ENCODE measurements at regions not wholly inside any gene's neighbourhood (a gene's known extent, or its start where the extent isn't known, plus 50 kb on each side); places are given as distances from the start of the nearest gene placed in this dataset.

DNA sequence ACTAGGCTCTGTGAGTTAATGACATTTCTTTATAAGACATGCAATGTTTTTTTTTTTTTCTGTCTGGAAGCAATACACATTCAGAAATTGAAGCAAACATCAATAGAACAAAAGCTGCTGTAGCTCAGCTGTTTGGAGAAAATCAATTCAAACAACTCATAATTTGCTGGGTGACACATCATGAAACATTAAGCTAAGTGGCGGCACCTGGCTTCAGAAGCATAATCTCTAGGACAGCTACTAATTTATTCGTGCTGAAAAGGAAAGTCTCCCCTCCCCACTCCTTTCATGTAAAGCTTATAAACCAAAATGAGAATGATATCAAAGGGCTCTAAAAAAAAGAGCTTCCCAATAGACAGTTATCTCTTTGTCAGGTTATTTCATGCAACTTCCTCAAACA, 73.9 kb downstream of the LUZP4 start:
- Histone ChIP-seq H3K4me3 (no peak overlapping the region), H3K9me3 (ENCODE audit: low read depth) (no peaks in the 10 kb centered on the region), H2AFZ (no peak overlapping the region), H3K27ac (no peak overlapping the region), H3K4me1 (ENCODE audit: insufficient read depth) (peaks cover 4% of the 10 kb centered on the region), H3K4me2 (no peak overlapping the region), H3K9me2 (replicated peaks; ENCODE audit: insufficient read depth) (no peaks in the 10 kb centered on the region), H4K20me1 (ENCODE audit: insufficient read depth, poor library complexity, severe bottlenecking) (no peaks in the 10 kb centered on the region), H3K36me3 (replicated peaks; ENCODE audit: insufficient read depth, low read depth) (no peaks in the 10 kb centered on the region), H3K79me2 (no peaks in the 10 kb centered on the region), H3K27me3 (no peaks in the 10 kb centered on the region)
- TF ChIP-seq EZH2phosphoT487 (IDR thresholded peaks at IDR 0.05; ENCODE audit: low read depth, severe bottlenecking, unreplicated experiment), result no peak
- no peak for TF ChIP-seq EZH2 (IDR thresholded peaks at IDR 0.05; ENCODE audit: borderline replicate concordance)
- TF ChIP-seq, protein P1, sequence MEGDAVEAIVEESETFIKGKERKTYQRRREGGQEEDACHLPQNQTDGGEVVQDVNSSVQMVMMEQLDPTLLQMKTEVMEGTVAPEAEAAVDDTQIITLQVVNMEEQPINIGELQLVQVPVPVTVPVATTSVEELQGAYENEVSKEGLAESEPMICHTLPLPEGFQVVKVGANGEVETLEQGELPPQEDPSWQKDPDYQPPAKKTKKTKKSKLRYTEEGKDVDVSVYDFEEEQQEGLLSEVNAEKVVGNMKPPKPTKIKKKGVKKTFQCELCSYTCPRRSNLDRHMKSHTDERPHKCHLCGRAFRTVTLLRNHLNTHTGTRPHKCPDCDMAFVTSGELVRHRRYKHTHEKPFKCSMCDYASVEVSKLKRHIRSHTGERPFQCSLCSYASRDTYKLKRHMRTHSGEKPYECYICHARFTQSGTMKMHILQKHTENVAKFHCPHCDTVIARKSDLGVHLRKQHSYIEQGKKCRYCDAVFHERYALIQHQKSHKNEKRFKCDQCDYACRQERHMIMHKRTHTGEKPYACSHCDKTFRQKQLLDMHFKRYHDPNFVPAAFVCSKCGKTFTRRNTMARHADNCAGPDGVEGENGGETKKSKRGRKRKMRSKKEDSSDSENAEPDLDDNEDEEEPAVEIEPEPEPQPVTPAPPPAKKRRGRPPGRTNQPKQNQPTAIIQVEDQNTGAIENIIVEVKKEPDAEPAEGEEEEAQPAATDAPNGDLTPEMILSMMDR (IDR thresholded peaks at IDR 0.05; ENCODE audit: poor library complexity), result no peak
- DNase-seq (ENCODE audit: low spot score), result no peak
- 73% methylated on average over 2 of the region's 2 CpGs for WGBS (ENCODE audit: low lambda C conversion rate, missing lambda C conversion rate)

DNA sequence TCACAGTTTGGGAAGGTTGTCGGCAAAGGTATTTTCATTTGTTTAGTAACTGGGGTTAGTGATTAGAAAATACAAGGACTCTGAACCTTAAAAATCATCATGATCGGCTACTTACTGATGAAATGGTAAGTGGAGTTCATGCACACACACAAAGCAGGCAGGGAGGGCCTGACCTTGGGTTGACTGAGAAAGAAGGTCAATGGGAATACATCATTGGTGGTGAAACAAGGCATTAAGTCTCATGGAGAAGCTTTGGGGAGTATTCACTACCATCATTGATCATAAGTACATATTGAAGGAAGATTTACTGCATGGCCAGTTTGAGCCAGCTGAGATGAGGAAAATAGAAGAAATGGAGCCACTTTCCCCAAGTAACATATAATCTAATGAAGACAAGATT, 74.4 kb downstream of the LUZP4 start:
- no peak overlapping the region for H3K4me2 ChIP-seq
- H3K4me1 ChIP-seq (ENCODE audit: insufficient read depth), result peaks cover 4% of the 10 kb centered on the region
- no peaks in the 10 kb centered on the region for H4K20me1 ChIP-seq (ENCODE audit: insufficient read depth, poor library complexity, severe bottlenecking)
- no peak for DNase-seq (ENCODE audit: low spot score)
- H3K27me3 ChIP-seq, result no peaks in the 10 kb centered on the region
- H3K27ac ChIP-seq, result no peak overlapping the region
- H2AFZ ChIP-seq, result no peak overlapping the region
- H3K9me3 ChIP-seq (ENCODE audit: low read depth), result no peaks in the 10 kb centered on the region
- no peak overlapping the region for H3K4me3 ChIP-seq
- H3K36me3 ChIP-seq (replicated peaks; ENCODE audit: insufficient read depth, low read depth), result no peaks in the 10 kb centered on the region
- WGBS (ENCODE audit: low lambda C conversion rate, missing lambda C conversion rate), result 85% methylated on average over 2 of the region's 2 CpGs
- no peaks in the 10 kb centered on the region for H3K9me2 ChIP-seq (replicated peaks; ENCODE audit: insufficient read depth)
- no peaks in the 10 kb centered on the region for H3K79me2 ChIP-seq
- TF ChIP-seq, protein P1 (IDR thresholded peaks at IDR 0.05; ENCODE audit: poor library complexity), result no peak
- TF ChIP-seq EZH2phosphoT487 (IDR thresholded peaks at IDR 0.05; ENCODE audit: low read depth, severe bottlenecking, unreplicated experiment) (no peak), EZH2 (IDR thresholded peaks at IDR 0.05; ENCODE audit: borderline replicate concordance) (no peak)

DNA sequence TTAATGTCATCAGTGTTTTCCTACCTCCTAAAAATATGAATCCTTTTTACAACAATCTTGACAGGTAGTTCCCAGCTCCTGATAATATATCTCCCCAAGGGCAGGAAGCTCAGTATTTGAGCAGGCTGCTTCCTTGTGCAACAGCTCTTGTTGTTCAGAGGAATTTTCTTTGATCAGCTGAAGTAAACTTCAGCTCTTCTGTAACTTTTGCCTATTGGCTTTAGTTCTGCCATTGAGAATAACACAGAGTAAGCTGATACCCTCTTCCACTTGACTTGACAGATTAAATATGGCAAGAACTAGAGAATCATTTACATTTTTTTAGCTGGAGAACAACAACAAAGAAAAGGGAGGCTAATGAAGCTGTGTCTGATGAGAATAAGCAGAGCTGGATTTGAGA, 75.2 kb downstream of the LUZP4 start:
- Histone ChIP-seq H2AFZ (no peak overlapping the region), H3K9me2 (replicated peaks; ENCODE audit: insufficient read depth) (no peaks in the 10 kb centered on the region), H3K36me3 (replicated peaks; ENCODE audit: insufficient read depth, low read depth) (no peaks in the 10 kb centered on the region), H3K27me3 (no peaks in the 10 kb centered on the region), H4K20me1 (ENCODE audit: insufficient read depth, poor library complexity, severe bottlenecking) (no peaks in the 10 kb centered on the region), H3K79me2 (no peaks in the 10 kb centered on the region), H3K9me3 (ENCODE audit: low read depth) (no peaks in the 10 kb centered on the region), H3K27ac (no peak overlapping the region), H3K4me2 (no peak overlapping the region), H3K4me3 (no peak overlapping the region), H3K4me1 (ENCODE audit: insufficient read depth) (peaks cover 4% of the 10 kb centered on the region)
- TF ChIP-seq, protein P1 (IDR thresholded peaks at IDR 0.05; ENCODE audit: poor library complexity), result no peak
- no peak for TF ChIP-seq EZH2 (IDR thresholded peaks at IDR 0.05; ENCODE audit: borderline replicate concordance)
- no peak for TF ChIP-seq EZH2phosphoT487 (IDR thresholded peaks at IDR 0.05; ENCODE audit: low read depth, severe bottlenecking, unreplicated experiment)
- no peak for DNase-seq (ENCODE audit: low spot score)

DNA sequence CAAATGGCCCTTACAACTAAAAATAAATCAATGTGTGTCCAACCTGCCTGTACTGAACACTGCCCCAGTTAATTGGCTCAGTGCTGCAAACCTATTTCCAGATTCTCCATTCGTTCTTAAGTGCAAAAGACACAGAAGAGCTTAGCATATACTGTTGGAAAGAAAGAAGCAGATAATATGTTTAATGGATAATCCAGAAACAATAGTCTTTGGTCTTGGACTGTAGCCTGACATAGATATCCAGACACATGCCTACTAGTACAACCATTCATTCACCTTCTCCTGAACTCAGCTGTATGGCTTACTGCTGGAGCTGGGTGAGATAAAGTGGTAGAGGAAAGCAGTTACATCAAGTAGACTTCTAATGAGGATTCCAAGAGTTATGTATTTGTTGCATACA, 77.0 kb downstream of the LUZP4 start:
- H3K9me2 ChIP-seq (replicated peaks; ENCODE audit: insufficient read depth), result no peaks in the 10 kb centered on the region
- H4K20me1 ChIP-seq (ENCODE audit: insufficient read depth, poor library complexity, severe bottlenecking), result no peaks in the 10 kb centered on the region
- no peak overlapping the region for H3K4me3 ChIP-seq
- no peak overlapping the region for H2AFZ ChIP-seq
- no peaks in the 10 kb centered on the region for H3K27me3 ChIP-seq
- WGBS (ENCODE audit: low lambda C conversion rate, missing lambda C conversion rate), result 0% methylated on average over 1 of the region's 1 CpG
- H3K4me1 ChIP-seq (ENCODE audit: insufficient read depth), result peaks cover 4% of the 10 kb centered on the region
- H3K36me3 ChIP-seq (replicated peaks; ENCODE audit: insufficient read depth, low read depth), result no peaks in the 10 kb centered on the region
- no peaks in the 10 kb centered on the region for H3K9me3 ChIP-seq (ENCODE audit: low read depth)
- no peak for DNase-seq (ENCODE audit: low spot score)
- H3K79me2 ChIP-seq, result no peaks in the 10 kb centered on the region
- TF ChIP-seq EZH2 (IDR thresholded peaks at IDR 0.05; ENCODE audit: borderline replicate concordance) (no peak), EZH2phosphoT487 (IDR thresholded peaks at IDR 0.05; ENCODE audit: low read depth, severe bottlenecking, unreplicated experiment) (no peak)
- TF ChIP-seq, protein P1 (IDR thresholded peaks at IDR 0.05; ENCODE audit: poor library complexity), result no peak
- H3K4me2 ChIP-seq, result no peak overlapping the region
- no peak overlapping the region for H3K27ac ChIP-seq

All from hepatocyte (in vitro differentiated cells).